Hypothalamus (tissue), 51 donors: ENCODE measurements at regions not wholly inside any gene's neighbourhood (a gene's known extent, or its start where the extent isn't known, plus 50 kb on each side); places are given as distances from the start of the nearest gene placed in this dataset.

Experiments used
- DNase-seq, 51 donors: peaks; one replicate each; lab custom pipeline; 2025; lab: John Stamatoyannopoulos, UW

- DNase-seq = no peak
These were observed 57.4 kb upstream of the GLI2 start for GRCh38 chr2:120678251-120678650.

- no peak for DNase-seq
These were observed 56.7 kb upstream of the GLI2 start for GRCh38 chr2:120678926-120679325.

GRCh38 chr2:120679526-120679925, 56.1 kb upstream of the GLI2 start:
- no peak for DNase-seq

GRCh38 chr2:120680136-120680761, 55.4 kb upstream of the GLI2 start:
- peak in 50 of 51 donors; percentile 18 to 92 (median 63) for DNase-seq

GRCh38 chr2:120681181-120681580, 54.5 kb upstream of the GLI2 start:
- no peak for DNase-seq

- no peak for DNase-seq
These were observed 53.9 kb upstream of the GLI2 start for GRCh38 chr2:120681696-120682288.

- no peak for DNase-seq
These were observed 53.0 kb upstream of the GLI2 start for GRCh38 chr2:120682654-120683053.

- DNase-seq = no peak
These were observed 52.6 kb upstream of the GLI2 start for GRCh38 chr2:120683081-120683480.

- no peak for DNase-seq
These were observed 52.0 kb upstream of the GLI2 start for GRCh38 chr2:120683701-120684100.

- no peak for DNase-seq
These were observed 51.2 kb upstream of the GLI2 start for GRCh38 chr2:120684289-120685065.

GRCh38 chr2:120685066-120685973, 50.3 kb upstream of the GLI2 start:
- DNase-seq = no peak
